MM.1S (cell line): ENCODE measurements at regions not wholly inside any gene's neighbourhood (a gene's known extent, or its start where the extent isn't known, plus 50 kb on each side); places are given as distances from the start of the nearest gene placed in this dataset.

Experiments
- DNase-seq: peaks from one replicate; pipeline ENCODE4 v3.0.0-alpha.2; 2015
- H2AFZ ChIP-seq: fragments of 300-600 bp; sonication (generic); 2 replicates; pipeline ENCODE4 v1.6.0; 2016; ENCODE audit warnings: antibody characterized with exemption, low read length
- H3F3A ChIP-seq: fragments of 300-600 bp; sonication (generic); 2 replicates; pipeline ENCODE4 v1.6.1; 2016; ENCODE audit warnings: mild to moderate bottlenecking, antibody characterized with exemption, low read length, moderate library complexity, mixed read lengths; ENCODE audit not compliant: insufficient read depth
- H3K27ac ChIP-seq: fragments of 300-600 bp; sonication (generic); 2 replicates; pipeline ENCODE4 v1.5.1; 2016; ENCODE audit warnings: mild to moderate bottlenecking, low read length
- H3K27me3 ChIP-seq: fragments of 300-600 bp; sonication (generic); replicated peaks from 2 replicates; pipeline ENCODE4 v1.6.0; 2016; ENCODE audit warnings: low read length; ENCODE audit not compliant: insufficient read depth
- H3K36me3 ChIP-seq: fragments of 300-600 bp; sonication (generic); replicated peaks from 2 replicates; pipeline ENCODE4 v1.6.1; 2016; ENCODE audit warnings: mild to moderate bottlenecking, low read length, mixed read lengths; ENCODE audit not compliant: insufficient read depth
- H3K4me1 ChIP-seq: fragments of 300-600 bp; sonication (generic); 2 replicates; pipeline ENCODE4 v1.6.1; 2016; ENCODE audit warnings: low read length, mixed read lengths
- H3K4me2 ChIP-seq: fragments of 300-600 bp; sonication (generic); 2 replicates; pipeline ENCODE4 v1.6.0; 2016; ENCODE audit warnings: low read depth, low read length
- H3K4me3 ChIP-seq: fragments of 300-600 bp; sonication (generic); 2 replicates; pipeline ENCODE4 v1.5.1; 2016; ENCODE audit warnings: low read length, mixed read lengths
- H3K79me2 ChIP-seq: fragments of 300-600 bp; sonication (generic); 2 replicates; pipeline ENCODE4 v1.6.1; 2016; ENCODE audit warnings: mixed run types, low read length, mixed read lengths
- H3K9ac ChIP-seq: fragments of 300-600 bp; sonication (generic); 2 replicates; pipeline ENCODE4 v1.6.1; 2016; ENCODE audit warnings: low read length, mixed read lengths
- H3K9me2 ChIP-seq: fragments of 300-600 bp; sonication (generic); replicated peaks from 2 replicates; pipeline ENCODE4 v1.6.1; 2016; ENCODE audit warnings: mild to moderate bottlenecking, low read length, mixed read lengths; ENCODE audit not compliant: insufficient read depth
- H3K9me3 ChIP-seq: fragments of 300-600 bp; sonication (generic); replicated peaks from 2 replicates; pipeline ENCODE4 v1.6.1; 2016; ENCODE audit warnings: mild to moderate bottlenecking, low read length, mixed read lengths; ENCODE audit not compliant: insufficient read depth
- H4K20me1 ChIP-seq: fragments of 300-600 bp; sonication (generic); 2 replicates; pipeline ENCODE4 v1.6.1; 2016; ENCODE audit warnings: mild to moderate bottlenecking, low read length, moderate library complexity, mixed read lengths; ENCODE audit not compliant: insufficient read depth
- EZH2 ChIP-seq: fragments of 300-600 bp; sonication (generic); optimal IDR thresholded peaks from 2 replicates; pipeline ENCODE3; 2017; ENCODE audit warnings: low read depth, mild to moderate bottlenecking, antibody characterized with exemption, low read length, mixed read lengths
- EZH2phosphoT487 ChIP-seq: fragments of 300-600 bp; sonication (generic); IDR thresholded peaks from 2 replicates; pipeline ENCODE4 v1.6.1; 2018; ENCODE audit warnings: antibody characterized with exemption, low read length
- TF ChIP-seq, protein P1 (sequence below): fragments of 300-600 bp; sonication (generic); IDR thresholded peaks from 2 replicates; pipeline ENCODE4 v1.5.1; 2016; ENCODE audit warnings: antibody characterized with exemption, low read length, mixed read lengths

DNA sequence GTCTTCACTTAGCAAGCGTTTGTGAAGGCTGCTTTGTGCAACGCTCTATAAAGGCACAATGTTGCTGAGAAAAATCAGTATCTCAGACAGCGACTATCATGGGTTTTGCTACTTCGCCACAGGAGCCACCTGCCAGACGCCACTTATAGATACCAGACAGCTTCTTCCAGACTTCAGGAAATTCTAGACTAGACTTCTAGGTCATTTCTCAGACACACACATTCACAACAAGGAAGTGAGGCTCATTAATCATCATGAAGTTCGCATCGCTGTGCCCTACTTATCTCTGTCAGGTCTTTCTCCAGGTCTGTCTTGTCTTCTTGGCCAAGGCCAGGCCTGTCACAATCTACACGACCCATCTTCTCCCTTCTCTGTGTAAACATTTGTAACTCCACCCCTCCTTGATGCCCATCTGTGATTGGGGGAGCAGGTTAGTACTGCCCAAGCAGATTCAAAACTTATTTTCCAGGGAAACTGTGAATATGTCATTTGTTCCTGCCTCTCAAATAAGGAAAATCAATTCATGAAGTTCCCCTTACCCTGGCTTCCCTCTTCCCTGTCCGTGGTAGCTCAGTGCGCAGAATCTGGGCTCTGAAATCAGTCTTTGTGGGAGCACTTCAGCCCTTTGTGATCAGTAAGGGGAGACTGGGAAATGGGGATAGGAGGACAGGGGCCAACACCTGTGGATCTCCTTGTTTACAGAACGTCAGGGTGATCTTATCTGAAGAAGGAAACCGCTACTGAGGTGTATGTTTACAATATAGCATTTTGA, 115.5 kb downstream of the TNFAIP3 start:
- no peaks in the 10 kb centered on the region for H4K20me1 ChIP-seq
- no peak overlapping the region for H3K27ac ChIP-seq
- H3K9me2 ChIP-seq = no peaks in the 10 kb centered on the region
- no peaks in the 10 kb centered on the region for H3K79me2 ChIP-seq
- no peak for DNase-seq
- H2AFZ ChIP-seq = no peak overlapping the region
- H3K9me3 ChIP-seq = no peaks in the 10 kb centered on the region
- no peak overlapping the region for H3K9ac ChIP-seq
- H3K27me3 ChIP-seq = no peaks in the 10 kb centered on the region
- H3K4me3 ChIP-seq = no peak overlapping the region
- no peaks in the 10 kb centered on the region for H3K36me3 ChIP-seq
- H3K4me1 ChIP-seq = peaks cover 12% of the 10 kb centered on the region
- H3F3A ChIP-seq = 0 out of 2 replicates have a peak, but pooled peaks cover 7% of the 10 kb centered on the region
- H3K4me2 ChIP-seq = no peak overlapping the region
- no peak for TF ChIP-seq EZH2
- TF ChIP-seq, protein P1, sequence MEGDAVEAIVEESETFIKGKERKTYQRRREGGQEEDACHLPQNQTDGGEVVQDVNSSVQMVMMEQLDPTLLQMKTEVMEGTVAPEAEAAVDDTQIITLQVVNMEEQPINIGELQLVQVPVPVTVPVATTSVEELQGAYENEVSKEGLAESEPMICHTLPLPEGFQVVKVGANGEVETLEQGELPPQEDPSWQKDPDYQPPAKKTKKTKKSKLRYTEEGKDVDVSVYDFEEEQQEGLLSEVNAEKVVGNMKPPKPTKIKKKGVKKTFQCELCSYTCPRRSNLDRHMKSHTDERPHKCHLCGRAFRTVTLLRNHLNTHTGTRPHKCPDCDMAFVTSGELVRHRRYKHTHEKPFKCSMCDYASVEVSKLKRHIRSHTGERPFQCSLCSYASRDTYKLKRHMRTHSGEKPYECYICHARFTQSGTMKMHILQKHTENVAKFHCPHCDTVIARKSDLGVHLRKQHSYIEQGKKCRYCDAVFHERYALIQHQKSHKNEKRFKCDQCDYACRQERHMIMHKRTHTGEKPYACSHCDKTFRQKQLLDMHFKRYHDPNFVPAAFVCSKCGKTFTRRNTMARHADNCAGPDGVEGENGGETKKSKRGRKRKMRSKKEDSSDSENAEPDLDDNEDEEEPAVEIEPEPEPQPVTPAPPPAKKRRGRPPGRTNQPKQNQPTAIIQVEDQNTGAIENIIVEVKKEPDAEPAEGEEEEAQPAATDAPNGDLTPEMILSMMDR = no peak

DNA sequence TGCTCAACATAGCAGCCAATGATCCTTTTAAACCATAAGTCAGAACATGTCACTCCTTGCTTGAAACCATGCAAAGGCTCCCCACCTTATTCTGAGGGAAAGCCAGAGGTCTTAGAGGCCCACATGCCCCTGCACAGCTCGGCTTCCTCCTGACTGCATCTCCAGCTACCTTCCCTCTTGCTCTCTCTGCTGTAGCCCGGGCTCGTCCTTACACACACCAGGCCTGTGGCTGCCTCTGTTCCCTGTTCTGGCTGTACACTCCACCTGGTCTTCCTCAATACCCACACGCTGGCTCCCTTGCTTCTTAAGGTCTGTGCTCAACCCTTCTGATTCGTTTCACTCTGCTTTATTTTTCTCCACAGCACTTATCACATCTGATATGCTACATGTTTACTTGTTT, 116.2 kb downstream of the TNFAIP3 start:
- TF ChIP-seq, protein P1 = no peak
- TF ChIP-seq EZH2 (no peak), EZH2phosphoT487 (no peak)

DNA sequence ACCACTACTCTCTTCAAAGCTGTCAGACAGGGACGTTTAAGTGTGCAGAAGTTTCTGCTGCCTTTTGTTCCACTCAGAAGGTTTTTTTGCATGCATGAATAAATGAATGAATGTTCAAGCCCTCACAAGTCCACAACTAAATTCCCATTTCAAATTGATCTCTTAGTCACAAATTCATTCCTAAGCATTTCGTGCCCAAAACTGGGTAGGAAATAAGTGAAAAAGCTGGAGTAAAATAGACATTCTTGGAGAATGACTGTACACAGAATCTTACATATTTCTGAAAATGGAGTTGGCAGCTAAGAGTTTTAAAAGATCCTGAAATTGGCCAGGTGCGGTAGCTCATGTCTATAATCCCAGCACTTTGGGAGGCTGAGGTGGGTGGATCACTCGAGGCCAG, 117.6 kb downstream of the PERP start:
- no peaks in the 10 kb centered on the region for H3K4me1 ChIP-seq
- TF ChIP-seq EZH2 = no peak
- TF ChIP-seq, protein P1 = no peak
- TF ChIP-seq EZH2phosphoT487 = no peak
- H3F3A ChIP-seq = no peaks in the 10 kb centered on the region
- no peak overlapping the region for H3K4me2 ChIP-seq
- H3K79me2 ChIP-seq = no peaks in the 10 kb centered on the region
- no peak overlapping the region for H3K9ac ChIP-seq
- H3K27ac ChIP-seq = no peak overlapping the region
- H3K4me3 ChIP-seq = no peak overlapping the region
- no peaks in the 10 kb centered on the region for H4K20me1 ChIP-seq
- H3K36me3 ChIP-seq = no peaks in the 10 kb centered on the region
- no peaks in the 10 kb centered on the region for H3K9me2 ChIP-seq
- H3K27me3 ChIP-seq = no peaks in the 10 kb centered on the region
- DNase-seq = no peak
- H3K9me3 ChIP-seq = no peaks in the 10 kb centered on the region
- no peak overlapping the region for H2AFZ ChIP-seq

More for the DNA sequence above, 116.2 kb downstream of the TNFAIP3 start:
- no peak overlapping the region for H3K9ac ChIP-seq
- no peak for DNase-seq
- H3K79me2 ChIP-seq = no peaks in the 10 kb centered on the region
- H3K4me1 ChIP-seq = peaks cover 5% of the 10 kb centered on the region; the same call in 1 of the 2 replicates
- H3K27ac ChIP-seq = no peak overlapping the region
- H3K36me3 ChIP-seq = no peaks in the 10 kb centered on the region
- H3K4me3 ChIP-seq = no peak overlapping the region
- no peaks in the 10 kb centered on the region for H4K20me1 ChIP-seq
- H3K9me3 ChIP-seq = no peaks in the 10 kb centered on the region
- no peaks in the 10 kb centered on the region for H3K27me3 ChIP-seq
- no peaks in the 10 kb centered on the region for H3K9me2 ChIP-seq
- H3F3A ChIP-seq = 0 out of 2 replicates have a peak, but pooled peaks cover 6% of the 10 kb centered on the region
- no peak overlapping the region for H3K4me2 ChIP-seq
- H2AFZ ChIP-seq = no peak overlapping the region
